Endothelial cell of umbilical vein (primary cell): ENCODE measurements at regions not wholly inside any gene's neighbourhood (a gene's known extent, or its start where the extent isn't known, plus 50 kb on each side); places are given as distances from the start of the nearest gene placed in this dataset.

Source experiments
- BruUV-seq: library from RNA; stranded (reverse); fragments of 400-500 nt; replicated peaks from 2 replicates; lab custom pipeline; 2021; lab: Mats Ljungman, UMichigan
- CTCF ChIA-PET: fragments of 300-600, 350-600 bp; sonication (Branson Sonifier 250); formaldehyde crosslinking; loops from one replicate; lab custom pipeline; 2021; ENCODE audit warnings: antibody characterized with exemption, inconsistent platforms; lab: Charles Lee
- POLR2A ChIA-PET: fragments of 300-600, 350-600 bp; sonication (Branson Sonifier 250); formaldehyde crosslinking; loops from one replicate; lab custom pipeline; 2021; ENCODE audit warnings: antibody characterized with exemption, inconsistent platforms; lab: Charles Lee
- DNase-seq: peaks from one replicate; pipeline ENCODE4 v3.0.0-alpha.2; 2011; ENCODE audit warnings: low read depth, low spot score
- FAIRE-seq: peaks from 2 replicates; lab custom pipeline; 2011; peaks lifted over from hg19 to GRCh38; lab: Jason Lieb, UNC
- H2AFZ ChIP-seq: 2 replicates; pipeline ENCODE4 v1.6.0; 2012; ENCODE audit warnings: low read depth, low read length, control low read depth, inconsistent platforms
- H3K27ac ChIP-seq: 2 replicates; pipeline ENCODE4 v1.5.1; 2011; ENCODE audit warnings: low read depth, mild to moderate bottlenecking, control low read depth, low read length, moderate library complexity; ENCODE audit not compliant: insufficient read depth
- H3K27me3 ChIP-seq, 2 experiments: 2 replicates each; pipeline versions ENCODE4 v1.6.0 to v1.6.1; 2011; ENCODE audit warnings: low read length in 2 of 2, mixed read lengths in 1 of 2; ENCODE audit not compliant: control insufficient read depth in 2 of 2, insufficient read depth in 2 of 2
- H3K36me3 ChIP-seq, 2 experiments: 2 replicates in 1 of 2; 3 replicates in 1 of 2; pipeline ENCODE4 v1.5.1; 2011; ENCODE audit warnings: low read length in 2 of 2, mild to moderate bottlenecking in 1 of 2, moderate library complexity in 1 of 2; ENCODE audit not compliant: control insufficient read depth in 2 of 2, insufficient read depth in 2 of 2; ENCODE audit errors: extremely low read depth in 1 of 2
- H3K4me1 ChIP-seq: 3 replicates; pipeline ENCODE4 v1.5.1; 2011; ENCODE audit warnings: mild to moderate bottlenecking, low read length; ENCODE audit not compliant: control insufficient read depth, insufficient read depth; ENCODE audit errors: extremely low read depth
- H3K4me2 ChIP-seq: 2 replicates; pipeline ENCODE4 v1.6.1; 2011; ENCODE audit warnings: low read length, control low read depth, mixed read lengths; ENCODE audit not compliant: insufficient read depth
- H3K4me3 ChIP-seq, 3 experiments: fragments of 200-600 bp in 1 of 3; sonication (generic), shearing (Covaris generic) in 1 of 3; replicated peaks in 1 of 3; 2 replicates each; pipeline ENCODE4 v1.5.1; 2011 to 2016; ENCODE audit warnings: control low read depth in 3 of 3, low read length in 3 of 3, mild to moderate bottlenecking in 2 of 3, inconsistent platforms in 1 of 3, low read depth in 1 of 3, moderate library complexity in 1 of 3; ENCODE audit not compliant: insufficient read depth in 1 of 3
- H3K79me2 ChIP-seq: 2 replicates; pipeline ENCODE4 v1.6.0; 2012; ENCODE audit warnings: low read length, inconsistent platforms; ENCODE audit not compliant: control insufficient read depth, insufficient read depth
- H3K9ac ChIP-seq: replicated peaks from 2 replicates; pipeline ENCODE3; 2011; ENCODE audit warnings: low read length, control low read depth; ENCODE audit not compliant: insufficient read depth; ENCODE audit errors: extremely low read depth
- H3K9me1 ChIP-seq: replicated peaks from 3 replicates; pipeline ENCODE4 v1.6.0; 2011; ENCODE audit warnings: mild to moderate bottlenecking, low read length; ENCODE audit not compliant: control insufficient read depth, insufficient read depth; ENCODE audit errors: extremely low read depth
- H3K9me3 ChIP-seq: replicated peaks from 2 replicates; pipeline ENCODE4 v1.5.1; 2012; ENCODE audit warnings: low read length, inconsistent platforms; ENCODE audit not compliant: control insufficient read depth, insufficient read depth
- H4K20me1 ChIP-seq: replicated peaks from 2 replicates; pipeline ENCODE3; 2011; ENCODE audit warnings: mild to moderate bottlenecking, low read length; ENCODE audit not compliant: control insufficient read depth, insufficient read depth; ENCODE audit errors: extremely low read depth
- EZH2 ChIP-seq: IDR thresholded peaks from 2 replicates; pipeline ENCODE4 v1.6.1; 2012; ENCODE audit warnings: borderline replicate concordance, low read depth, mild to moderate bottlenecking, moderate library complexity, low read length, inconsistent platforms; ENCODE audit not compliant: severe bottlenecking
- FOS ChIP-seq: IDR thresholded peaks from 2 replicates; pipeline ENCODE4 v1.6.1; 2011; ENCODE audit warnings: mild to moderate bottlenecking, low read length, moderate library complexity, borderline replicate concordance; ENCODE audit not compliant: insufficient read depth
- GATA2 ChIP-seq: IDR thresholded peaks from 2 replicates; pipeline ENCODE4 v1.7.0; 2011; ENCODE audit warnings: low read depth, mild to moderate bottlenecking, moderate library complexity, mixed read lengths, low read length; ENCODE audit not compliant: insufficient read length, insufficient read depth
- JUN ChIP-seq: IDR thresholded peaks from 2 replicates; pipeline ENCODE4 v1.6.1; 2011; ENCODE audit warnings: borderline replicate concordance, low read depth; ENCODE audit not compliant: insufficient read length, insufficient read depth
- MAX ChIP-seq: IDR thresholded peaks from 2 replicates; pipeline ENCODE4 v1.6.1; 2011; ENCODE audit not compliant: insufficient read depth, insufficient read length
- MYC ChIP-seq: IDR thresholded peaks from one replicate; pipeline ENCODE4 v1.6.1; 2011; ENCODE audit warnings: mild to moderate bottlenecking, low read depth, low read length
- POLR2A ChIP-seq: IDR thresholded peaks from 2 replicates; pipeline ENCODE4 v1.6.1; 2012; ENCODE audit warnings: low read depth, mild to moderate bottlenecking, control low read depth, low read length
- POLR2AphosphoS5 ChIP-seq: IDR thresholded peaks from 2 replicates; pipeline ENCODE4 v1.6.1; 2012; ENCODE audit warnings: low read depth, mild to moderate bottlenecking, control low read depth, low read length, moderate library complexity; ENCODE audit not compliant: insufficient read depth
- dilution Hi-C: fragments of 300-500 bp; cut with MboI; formaldehyde crosslinking; loops from one replicate; pipeline ENCODE4 v1.15.0; 2019; ENCODE audit warnings: low sequenced_read_pairs; ENCODE audit not compliant: extremely low pct_ligation_motif_present
- intact Hi-C: fragments of 100-400 bp; cut with micrococcal nuclease; formaldehyde crosslinking; loops from one replicate; pipeline ENCODE4 v1.10.0; 2022
- TF ChIP-seq, protein P1 (sequence below), 2 donors: IDR thresholded peaks; 1 replicate in 1 of 2; 2 replicates in 1 of 2; pipeline ENCODE4 v1.5.1; 2011; ENCODE audit warnings: low read length in 2 of 2, mild to moderate bottlenecking in 2 of 2, moderate library complexity in 2 of 2, control low read depth in 1 of 2, inconsistent platforms in 1 of 2, low read depth in 1 of 2; ENCODE audit not compliant: insufficient read depth in 1 of 2; ENCODE audit errors: extremely low read depth in 1 of 2

DNA sequence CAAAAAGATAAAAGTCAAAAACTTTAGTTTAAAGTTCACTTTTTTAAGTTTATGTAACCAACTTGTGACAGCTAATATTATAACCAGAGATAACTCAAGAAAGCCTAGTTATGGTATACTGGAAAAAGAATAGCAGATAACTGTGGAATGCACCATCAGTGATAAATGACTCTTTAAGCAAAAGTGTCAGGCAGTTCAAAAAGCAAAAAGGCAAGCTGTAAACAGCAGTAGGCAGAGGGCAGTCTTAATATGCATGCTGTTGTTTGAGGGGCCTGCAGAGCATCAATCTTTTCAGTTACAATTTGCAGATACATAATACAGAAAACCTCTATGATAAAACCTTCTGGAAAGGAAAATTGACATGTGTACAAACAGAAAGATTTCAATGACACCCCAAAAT lies 81.8 kb upstream of the JADE1 start:
- H3K9me1 ChIP-seq, result no peaks in the 10 kb centered on the region
- no peak overlapping the region for H3K27ac ChIP-seq
- H2AFZ ChIP-seq, result no peak overlapping the region
- TF ChIP-seq EZH2 (no peak), FOS (no peak), POLR2AphosphoS5 (no peak), JUN (no peak), MAX (no peak), POLR2A (no peak), GATA2 (no peak), MYC (no peak)
- TF ChIP-seq, protein P1, sequence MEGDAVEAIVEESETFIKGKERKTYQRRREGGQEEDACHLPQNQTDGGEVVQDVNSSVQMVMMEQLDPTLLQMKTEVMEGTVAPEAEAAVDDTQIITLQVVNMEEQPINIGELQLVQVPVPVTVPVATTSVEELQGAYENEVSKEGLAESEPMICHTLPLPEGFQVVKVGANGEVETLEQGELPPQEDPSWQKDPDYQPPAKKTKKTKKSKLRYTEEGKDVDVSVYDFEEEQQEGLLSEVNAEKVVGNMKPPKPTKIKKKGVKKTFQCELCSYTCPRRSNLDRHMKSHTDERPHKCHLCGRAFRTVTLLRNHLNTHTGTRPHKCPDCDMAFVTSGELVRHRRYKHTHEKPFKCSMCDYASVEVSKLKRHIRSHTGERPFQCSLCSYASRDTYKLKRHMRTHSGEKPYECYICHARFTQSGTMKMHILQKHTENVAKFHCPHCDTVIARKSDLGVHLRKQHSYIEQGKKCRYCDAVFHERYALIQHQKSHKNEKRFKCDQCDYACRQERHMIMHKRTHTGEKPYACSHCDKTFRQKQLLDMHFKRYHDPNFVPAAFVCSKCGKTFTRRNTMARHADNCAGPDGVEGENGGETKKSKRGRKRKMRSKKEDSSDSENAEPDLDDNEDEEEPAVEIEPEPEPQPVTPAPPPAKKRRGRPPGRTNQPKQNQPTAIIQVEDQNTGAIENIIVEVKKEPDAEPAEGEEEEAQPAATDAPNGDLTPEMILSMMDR (IDR thresholded peaks at IDR 0.05; ENCODE audit: extremely low read depth in 1 of 2, insufficient read depth in 1 of 2, low read depth in 1 of 2, low read length in 2 of 2), result no peak
- POLR2A ChIA-PET, result no interaction called here
- CTCF ChIA-PET, result no interaction called here
- H3K4me3 ChIP-seq, result no peak overlapping the region
- no peaks in the 10 kb centered on the region for H3K79me2 ChIP-seq
- no peaks in the 10 kb centered on the region for H3K4me1 ChIP-seq
- DNase-seq (no peak), FAIRE-seq (no peak)
- H3K36me3 ChIP-seq, result no peaks in the 10 kb centered on the region
- H4K20me1 ChIP-seq, result no peaks in the 10 kb centered on the region
- H3K9me3 ChIP-seq, result no peaks in the 10 kb centered on the region
- no peak overlapping the region for H3K4me2 ChIP-seq
- H3K27me3 ChIP-seq, result no peaks in the 10 kb centered on the region
- intact Hi-C loops (no loop called here), dilution Hi-C loops (no loop called here)
- H3K9ac ChIP-seq, result no peak overlapping the region
- BruUV-seq, result no TSS peak
